SK-N-SH treated with all-trans-retinoic acid at 6 μM for 48 hours (cell line): ENCODE measurements at regions not wholly inside any gene's neighbourhood (a gene's known extent, or its start where the extent isn't known, plus 50 kb on each side); places are given as distances from the start of the nearest gene placed in this dataset.

Source experiments
- ATAC-seq: fragments of 200-7000 bp; cut with Tn5 transposase; 3 replicates; pipeline ENCODE4 v1.9.1; 2020; ENCODE audit warnings: mild to moderate bottlenecking, moderate library complexity
- ARNTL ChIP-seq: fragments of 450-650 bp; formaldehyde crosslinking; IDR thresholded peaks from 2 replicates; pipeline ENCODE4 v1.5.0; 2020; ENCODE audit warnings: low read depth, mild to moderate bottlenecking, moderate library complexity, borderline replicate concordance
- BACH2 ChIP-seq: fragments of 250-450 bp; sonication (Bioruptor Pico); IDR thresholded peaks from 2 replicates; pipeline ENCODE4 v1.9.0; 2021; ENCODE audit warnings: mild to moderate bottlenecking, borderline replicate concordance
- CREB5 ChIP-seq: fragments of 250-450 bp; sonication (Bioruptor Pico); IDR thresholded peaks from 2 replicates; pipeline ENCODE4 v1.5.1; 2020; ENCODE audit warnings: low read depth, mild to moderate bottlenecking, moderate library complexity
- CSDC2 ChIP-seq: fragments of 250-450 bp; sonication (Bioruptor Pico); IDR thresholded peaks from 2 replicates; pipeline ENCODE4 v1.5.0; 2020; ENCODE audit warnings: mild to moderate bottlenecking, moderate library complexity
- CSRNP3 ChIP-seq: fragments of 250-450 bp; sonication (Bioruptor Pico); IDR thresholded peaks from 2 replicates; pipeline ENCODE4 v1.5.1; 2021; ENCODE audit warnings: mild to moderate bottlenecking, moderate library complexity
- ESRRG ChIP-seq: fragments of 250-450 bp; sonication (Bioruptor Pico); IDR thresholded peaks from 2 replicates; pipeline ENCODE4 v1.6.1; 2021; ENCODE audit warnings: mild to moderate bottlenecking
- GLIS3 ChIP-seq: fragments of 250-450 bp; sonication (Bioruptor Pico); IDR thresholded peaks from 2 replicates; pipeline ENCODE4 v1.5.0; 2020; ENCODE audit warnings: mild to moderate bottlenecking, moderate library complexity
- OSR1 ChIP-seq: fragments of 250-450 bp; sonication (Bioruptor Pico); IDR thresholded peaks from 2 replicates; pipeline ENCODE4 v1.8.0; 2022; ENCODE audit warnings: moderate library complexity, mild to moderate bottlenecking, inconsistent platforms
- POU6F1 ChIP-seq: fragments of 250-450 bp; sonication (Bioruptor Pico); IDR thresholded peaks from 2 replicates; pipeline ENCODE4 v1.8.0; 2021; ENCODE audit warnings: low read depth, mild to moderate bottlenecking, moderate library complexity, borderline replicate concordance
- PPARA ChIP-seq: fragments of 250-450 bp; sonication (Bioruptor Pico); IDR thresholded peaks from 2 replicates; pipeline ENCODE4 v1.5.0; 2020; ENCODE audit warnings: mild to moderate bottlenecking, borderline replicate concordance
- RARB ChIP-seq: fragments of 250-450 bp; sonication (Bioruptor Pico); IDR thresholded peaks from 2 replicates; pipeline ENCODE4 v1.8.0; 2021; ENCODE audit warnings: mild to moderate bottlenecking, moderate library complexity
- SNAI2 ChIP-seq: fragments of 250-450 bp; sonication (Bioruptor Pico); IDR thresholded peaks from 2 replicates; pipeline ENCODE4 v1.5.0; 2020; ENCODE audit warnings: mild to moderate bottlenecking, moderate library complexity
- TCF4 ChIP-seq: fragments of 250-450 bp; sonication (Bioruptor Pico); IDR thresholded peaks from 2 replicates; pipeline ENCODE4 v1.8.0; 2021; ENCODE audit warnings: mild to moderate bottlenecking, moderate library complexity, borderline replicate concordance
- TOX ChIP-seq: fragments of 250-450 bp; sonication (Bioruptor Pico); IDR thresholded peaks from 2 replicates; pipeline ENCODE4 v1.8.0; 2021; ENCODE audit warnings: mild to moderate bottlenecking, moderate library complexity, borderline replicate concordance
- TSHZ2 ChIP-seq: fragments of 250-450 bp; sonication (Bioruptor Pico); IDR thresholded peaks from 2 replicates; pipeline ENCODE4 v1.5.0; 2020; ENCODE audit warnings: mild to moderate bottlenecking, moderate library complexity
- ZFP3 ChIP-seq: fragments of 250-450 bp; sonication (Bioruptor Pico); IDR thresholded peaks from 2 replicates; pipeline ENCODE4 v1.5.0; 2020; ENCODE audit warnings: mild to moderate bottlenecking, moderate library complexity
- ZFP30 ChIP-seq: fragments of 450-650 bp; formaldehyde crosslinking; IDR thresholded peaks from 2 replicates; pipeline ENCODE4 v1.5.0; 2022; ENCODE audit warnings: mild to moderate bottlenecking, moderate library complexity
- ZNF70 ChIP-seq: fragments of 450-650 bp; formaldehyde crosslinking; IDR thresholded peaks from 2 replicates; pipeline ENCODE4 v1.5.0; 2020; ENCODE audit warnings: mild to moderate bottlenecking, moderate library complexity
- ZNF8 ChIP-seq: fragments of 450-650 bp; formaldehyde crosslinking; IDR thresholded peaks from 2 replicates; pipeline ENCODE4 v1.5.0; 2020; ENCODE audit warnings: mild to moderate bottlenecking, moderate library complexity

GRCh38 chr1:233485809-233486398 is 128.0 kb upstream of the KCNK1 start:
- TF ChIP-seq TOX (CRISPR knock-in tag) = no peak
- TF ChIP-seq, all 23 proteins: peak for 0
- no peak for ATAC-seq

GRCh38 chr1:233487408-233487807 is 126.5 kb upstream of the KCNK1 start:
- TF ChIP-seq TCF4 (CRISPR knock-in tag) (no peak), POU6F1 (CRISPR knock-in tag) (no peak), PPARA (CRISPR knock-in tag) (no peak), GLIS3 (CRISPR knock-in tag) (no peak), ZNF70 (no peak), BACH2 (no peak), ESRRG (no peak), RARB (CRISPR knock-in tag) (no peak), OSR1 (no peak), TOX (CRISPR knock-in tag) (no peak), TSHZ2 (CRISPR knock-in tag) (no peak), ZFP30 (CRISPR knock-in tag) (no peak), SNAI2 (no peak), CSRNP3 (CRISPR knock-in tag) (no peak), CSDC2 (CRISPR knock-in tag) (no peak), ZNF8 (CRISPR knock-in tag) (no peak), ARNTL (CRISPR knock-in tag) (no peak), CREB5 (no peak)
- TF ChIP-seq, all 23 proteins: peak for 0
- ATAC-seq = no peak

- TF ChIP-seq PPARA (CRISPR knock-in tag) (no peak), ZNF70 (no peak), SNAI2 (no peak), GLIS3 (CRISPR knock-in tag) (no peak), TOX (CRISPR knock-in tag) (no peak), ZNF8 (CRISPR knock-in tag) (no peak), OSR1 (no peak), POU6F1 (CRISPR knock-in tag) (no peak), CSDC2 (CRISPR knock-in tag) (no peak), CSRNP3 (CRISPR knock-in tag) (no peak), RARB (CRISPR knock-in tag) (no peak), ESRRG (no peak), TCF4 (CRISPR knock-in tag) (no peak), TSHZ2 (CRISPR knock-in tag) (no peak), CREB5 (no peak), ZFP3 (CRISPR knock-in tag) (no peak), ARNTL (CRISPR knock-in tag) (no peak)
- ATAC-seq = no peak
These were observed 124.5 kb upstream of the KCNK1 start for GRCh38 chr1:233489411-233489810.
